ENCODE measurements at regions not wholly inside any gene's neighbourhood (a gene's known extent, or its start where the extent isn't known, plus 50 kb on each side); places are given as distances from the start of the nearest gene placed in this dataset.

GRCh38 chr16:63241497-63242028 lies 1205.3 kb upstream of the CDH8 start:
- TF ChIP-seq, protein P1, sequence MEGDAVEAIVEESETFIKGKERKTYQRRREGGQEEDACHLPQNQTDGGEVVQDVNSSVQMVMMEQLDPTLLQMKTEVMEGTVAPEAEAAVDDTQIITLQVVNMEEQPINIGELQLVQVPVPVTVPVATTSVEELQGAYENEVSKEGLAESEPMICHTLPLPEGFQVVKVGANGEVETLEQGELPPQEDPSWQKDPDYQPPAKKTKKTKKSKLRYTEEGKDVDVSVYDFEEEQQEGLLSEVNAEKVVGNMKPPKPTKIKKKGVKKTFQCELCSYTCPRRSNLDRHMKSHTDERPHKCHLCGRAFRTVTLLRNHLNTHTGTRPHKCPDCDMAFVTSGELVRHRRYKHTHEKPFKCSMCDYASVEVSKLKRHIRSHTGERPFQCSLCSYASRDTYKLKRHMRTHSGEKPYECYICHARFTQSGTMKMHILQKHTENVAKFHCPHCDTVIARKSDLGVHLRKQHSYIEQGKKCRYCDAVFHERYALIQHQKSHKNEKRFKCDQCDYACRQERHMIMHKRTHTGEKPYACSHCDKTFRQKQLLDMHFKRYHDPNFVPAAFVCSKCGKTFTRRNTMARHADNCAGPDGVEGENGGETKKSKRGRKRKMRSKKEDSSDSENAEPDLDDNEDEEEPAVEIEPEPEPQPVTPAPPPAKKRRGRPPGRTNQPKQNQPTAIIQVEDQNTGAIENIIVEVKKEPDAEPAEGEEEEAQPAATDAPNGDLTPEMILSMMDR (IDR thresholded peaks at IDR 0.05), result no peak
- no peaks in the 10 kb centered on the region for H3K36me3 ChIP-seq
- ATAC-seq (no peak), DNase-seq (no peak), FAIRE-seq (no peak)
- intact Hi-C loops (cut with DNase I), result no loop called here
- H3K9me3 ChIP-seq, result no peaks in the 10 kb centered on the region
- H3K27me3 ChIP-seq, result no peaks in the 10 kb centered on the region
- H3K4me1 ChIP-seq, result no peaks in the 10 kb centered on the region
- 75 to 78% methylated on average over 5 of the region's 5 CpGs for WGBS, 2 donors
- no peak overlapping the region for H3K4me3 ChIP-seq
- no peak overlapping the region for H3K27ac ChIP-seq

GRCh38 chr16:63239065-63239570 lies 1202.9 kb upstream of the CDH8 start:
- Histone ChIP-seq H3K27ac (no peak overlapping the region), H3K4me1 (no peaks in the 10 kb centered on the region), H3K27me3 (no peaks in the 10 kb centered on the region), H3K4me3 (no peak overlapping the region), H3K36me3 (no peaks in the 10 kb centered on the region), H3K9me3 (no peaks in the 10 kb centered on the region)
- 90 to 91% methylated on average over 1 of the region's 1 CpG for WGBS, 2 donors
- no peak for ATAC-seq
- TF ChIP-seq, protein P1 (IDR thresholded peaks at IDR 0.05), result no peak
- no peak for FAIRE-seq
- intact Hi-C loops (cut with DNase I), result no loop called here
- DNase-seq, result no peak

- Histone ChIP-seq H3K36me3 (no peaks in the 10 kb centered on the region), H3K27ac (no peak overlapping the region), H3K9me3 (no peaks in the 10 kb centered on the region), H3K4me3 (no peak overlapping the region), H3K27me3 (no peaks in the 10 kb centered on the region), H3K4me1 (no peaks in the 10 kb centered on the region)
- DNase-seq (no peak), FAIRE-seq (no peak), ATAC-seq (no peak)
- intact Hi-C loops (cut with DNase I), result no loop called here
- TF ChIP-seq, protein P1 (IDR thresholded peaks at IDR 0.05), result no peak
- WGBS, 2 donors, result 43 to 49% methylated on average over 3 of the region's 3 CpGs
These were observed 1194.3 kb upstream of the CDH8 start for GRCh38 chr16:63230421-63231040.

DNA sequence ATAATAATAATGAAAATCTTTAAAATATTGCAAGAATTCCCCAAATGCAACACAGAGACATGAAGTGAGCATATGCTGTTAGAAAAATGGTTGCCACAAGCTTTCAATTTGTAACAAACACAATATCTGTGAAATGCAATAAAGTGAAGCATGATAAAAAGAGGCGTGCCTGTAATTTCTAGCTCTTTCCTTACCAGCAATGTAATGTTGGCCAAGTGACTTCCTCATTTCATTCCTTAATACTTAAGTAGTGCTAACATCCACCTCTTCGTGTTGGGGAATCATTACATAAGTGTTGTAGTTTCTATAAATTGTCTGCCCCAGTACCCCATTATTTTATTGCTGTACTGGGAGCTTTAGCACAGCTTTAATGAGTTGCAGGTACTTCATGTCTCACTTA lies 1192.0 kb upstream of the CDH8 start:
- DNase-seq, result no peak
- WGBS, 2 donors, result 80 to 86% methylated on average over 2 of the region's 2 CpGs
- no peak for ATAC-seq
- no peak for FAIRE-seq
- H3K36me3 ChIP-seq, result no peaks in the 10 kb centered on the region
- no peak overlapping the region for H3K4me3 ChIP-seq
- H3K27ac ChIP-seq, result no peak overlapping the region
- no peaks in the 10 kb centered on the region for H3K27me3 ChIP-seq
- TF ChIP-seq, protein P1 (IDR thresholded peaks at IDR 0.05), result no peak
- no peaks in the 10 kb centered on the region for H3K9me3 ChIP-seq
- no peaks in the 10 kb centered on the region for H3K4me1 ChIP-seq
- intact Hi-C loops (cut with DNase I), result no loop called here

- H3K27ac ChIP-seq, result no peak overlapping the region
- no peak overlapping the region for H3K4me3 ChIP-seq
- ATAC-seq, result no peak
- no peaks in the 10 kb centered on the region for H3K9me3 ChIP-seq
- TF ChIP-seq, protein P1 (IDR thresholded peaks at IDR 0.05), result no peak
- H3K27me3 ChIP-seq, result no peaks in the 10 kb centered on the region
- H3K36me3 ChIP-seq, result no peaks in the 10 kb centered on the region
- H3K4me1 ChIP-seq, result no peaks in the 10 kb centered on the region
- intact Hi-C loops (cut with DNase I), result no loop called here
- no peak for FAIRE-seq
- no peak for DNase-seq
- 67 to 72% methylated on average over 1 of the region's 1 CpG for WGBS, 2 donors
These were observed 1187.6 kb upstream of the CDH8 start for GRCh38 chr16:63223851-63224250.

All from pancreas (tissue), 10 donors.